NCI-H524 (cell line): ENCODE measurements at regions not wholly inside any gene's neighbourhood (a gene's known extent, or its start where the extent isn't known, plus 50 kb on each side); places are given as distances from the start of the nearest gene placed in this dataset.
A peak's percentile ranks its signal among the peaks of the same experiment; 100 is the strongest.
"Not testable (repeated sequence)": the region's sequence is repeated elsewhere in the genome, so short reads cannot be mapped to it uniquely, and the experiment has no call there.

Experiments used
- DNase-seq, 2 experiments: peaks; one replicate each; lab custom pipeline; 2025; lab: John Stamatoyannopoulos, UW

DNA sequence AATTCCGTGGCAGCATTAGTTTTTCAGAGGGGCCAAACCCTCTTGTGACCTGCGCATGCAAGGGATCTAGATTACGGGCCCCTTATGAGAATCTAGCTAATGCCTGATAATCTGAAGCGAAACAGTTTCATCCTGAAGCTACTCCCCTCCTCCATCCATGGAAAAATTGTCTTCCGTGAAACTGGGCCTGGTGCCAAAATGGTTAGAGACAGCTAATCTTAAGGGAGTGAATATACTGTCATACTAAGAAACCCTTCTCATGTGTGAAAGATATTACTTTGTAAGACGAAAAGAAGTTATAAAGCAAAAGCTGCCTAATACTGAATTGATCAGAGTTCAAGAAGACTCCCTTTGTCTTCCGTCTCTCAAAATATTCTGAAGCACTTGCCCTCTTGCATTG lies 166.3 kb downstream of the DUSP10 start:
- no peak for DNase-seq

DNA sequence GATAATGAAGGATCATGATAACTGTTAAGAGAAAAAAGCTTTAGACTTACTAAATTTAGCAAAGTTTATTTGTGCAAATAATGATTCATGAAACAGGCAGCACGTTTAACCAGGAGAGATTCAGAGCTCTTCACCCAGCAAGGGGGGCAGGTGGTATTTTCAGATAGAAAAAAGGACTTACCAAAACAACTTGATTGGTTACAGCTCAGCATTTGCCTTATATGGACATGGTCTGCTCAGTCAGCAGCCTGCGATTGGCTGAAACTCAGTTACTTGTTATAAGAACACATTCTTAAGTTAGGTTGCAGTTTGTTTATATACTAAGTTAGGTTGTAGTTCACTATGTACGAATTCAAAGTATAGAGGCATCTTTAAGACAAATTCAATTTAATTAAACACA lies 165.6 kb downstream of the DUSP10 start:
- DNase-seq, result no peak

DNA sequence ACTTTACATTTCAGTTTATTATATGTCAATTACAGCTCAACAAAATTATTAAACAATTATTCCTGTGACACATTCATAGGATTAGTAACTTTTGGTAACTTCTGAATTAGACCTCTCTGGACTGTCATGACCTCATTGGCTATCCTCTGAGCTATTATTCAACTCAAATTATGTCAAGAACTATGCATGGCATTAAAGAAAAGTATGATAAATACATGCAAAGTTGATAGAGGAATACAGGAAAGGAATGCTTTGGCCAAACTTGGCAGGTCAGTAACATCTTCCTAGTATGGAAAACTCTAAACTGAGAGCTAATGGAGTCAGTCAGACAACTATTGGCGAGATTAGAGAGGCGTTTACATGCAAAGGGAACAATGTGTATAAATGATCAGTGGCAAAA lies 158.4 kb downstream of the DUSP10 start:
- no peak for DNase-seq

DNA sequence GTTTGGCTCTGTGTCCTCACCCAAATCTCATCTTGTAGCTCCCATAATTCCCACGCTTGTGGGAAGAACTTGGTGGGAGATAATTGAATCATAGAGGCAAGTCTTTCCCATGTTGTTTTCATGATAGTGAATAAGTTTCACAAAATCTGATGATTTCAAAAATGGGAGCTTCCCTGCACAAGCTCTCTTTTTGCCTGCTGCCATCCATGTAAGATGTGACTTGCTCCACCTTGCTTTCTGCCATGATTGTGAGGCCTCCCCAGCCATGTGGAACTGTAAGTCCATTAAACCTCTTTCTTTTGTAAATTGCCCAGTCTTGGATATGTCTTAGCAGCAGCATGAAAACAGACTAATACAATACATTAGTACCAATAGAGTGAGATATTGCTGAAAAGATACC lies 154.9 kb downstream of the DUSP10 start:
- DNase-seq, result not testable (repeated sequence)

DNA sequence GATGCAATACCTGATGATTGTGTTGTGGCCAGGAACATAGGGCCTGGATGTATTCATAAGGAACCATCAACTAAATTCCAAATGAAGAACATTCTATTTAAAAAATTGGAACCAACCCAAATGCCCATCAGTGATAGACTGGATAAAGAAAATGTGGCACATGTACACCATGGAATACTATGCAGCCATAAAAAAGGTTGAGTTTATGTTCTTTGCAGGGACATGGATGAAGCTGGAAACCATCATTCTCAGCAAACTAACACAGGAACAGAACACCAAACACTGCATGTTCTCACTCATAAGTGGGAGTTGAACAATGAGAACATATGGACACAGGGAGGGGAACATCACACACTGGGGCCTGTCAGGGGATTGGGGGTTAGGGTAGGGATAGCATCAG lies 150.6 kb downstream of the DUSP10 start:
- not testable (repeated sequence) for DNase-seq

DNA sequence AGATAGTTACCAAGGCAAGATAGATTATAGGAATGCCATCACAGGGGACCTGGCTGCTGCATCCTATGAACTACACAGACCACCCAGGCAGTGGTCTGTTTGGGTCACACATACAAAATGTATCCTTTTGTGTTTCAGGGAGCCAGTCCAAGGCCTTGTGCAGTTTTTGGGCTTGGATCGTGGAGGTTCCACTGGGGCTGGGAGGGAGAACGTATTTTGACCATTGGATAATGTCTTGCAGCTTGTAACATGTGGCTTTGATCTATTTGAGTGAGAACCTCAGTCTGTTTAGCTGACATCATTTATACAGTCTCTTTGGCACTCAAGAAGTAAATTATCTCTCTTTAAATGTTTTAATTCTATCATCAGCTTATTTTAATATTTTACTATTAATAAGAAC lies 147.3 kb downstream of the DUSP10 start:
- no peak for DNase-seq

DNA sequence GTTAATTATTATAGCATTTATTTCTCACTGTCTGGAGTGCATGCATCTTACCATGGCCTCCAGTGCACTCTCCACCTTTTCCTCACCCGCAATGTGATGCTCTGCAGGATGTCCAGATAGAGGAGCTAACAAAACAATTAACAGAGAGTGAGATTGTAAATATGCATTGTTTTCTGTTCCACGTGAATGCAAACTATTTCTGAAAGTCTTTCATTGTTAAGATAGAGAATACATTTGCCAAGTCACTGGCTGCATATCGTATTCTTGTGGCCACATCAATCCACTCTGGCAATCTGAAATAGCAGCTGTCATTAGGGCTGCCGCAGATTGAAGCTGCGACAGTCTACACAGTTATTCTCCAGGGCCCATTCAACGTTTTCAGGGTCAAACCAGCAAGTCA lies 143.8 kb downstream of the DUSP10 start:
- no peak for DNase-seq

DNA sequence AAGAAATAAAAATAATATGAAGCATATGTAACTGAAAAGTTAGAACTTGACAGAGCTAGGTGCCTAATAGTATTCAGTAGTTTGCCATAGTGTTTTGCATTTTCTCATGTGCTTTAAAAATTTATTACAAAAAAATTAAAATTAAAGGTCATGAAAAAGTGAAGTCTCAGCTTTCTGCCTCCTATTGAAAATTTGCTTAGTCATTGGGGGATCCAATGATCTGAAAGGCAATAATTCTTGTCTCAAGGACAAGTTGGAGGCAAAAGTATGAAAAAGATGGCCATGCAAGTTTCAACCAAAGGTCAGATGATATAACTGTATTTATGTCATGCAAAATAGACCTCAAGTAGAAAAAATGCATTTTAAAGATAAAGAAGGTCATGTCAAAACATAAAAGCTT lies 140.7 kb downstream of the DUSP10 start:
- no peak for DNase-seq

DNA sequence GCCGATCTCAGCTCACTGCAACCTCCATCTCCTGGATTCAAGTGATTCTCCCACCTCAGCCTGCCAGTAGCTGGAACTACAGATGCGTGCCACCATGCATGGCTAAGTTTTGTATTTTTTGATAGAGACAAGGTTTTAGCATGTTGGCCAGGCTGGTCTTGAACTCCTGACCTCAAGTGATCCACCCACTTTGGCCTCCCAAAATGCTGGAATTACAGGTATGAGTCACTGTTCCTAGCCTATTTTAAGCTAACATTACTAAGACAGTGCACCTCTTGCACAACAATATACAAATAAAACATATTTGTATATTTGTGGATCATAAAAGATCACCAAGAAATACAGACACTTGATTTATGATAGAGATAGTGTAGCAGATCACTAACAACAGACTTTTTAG lies 139.1 kb downstream of the DUSP10 start:
- DNase-seq, result no peak

DNA sequence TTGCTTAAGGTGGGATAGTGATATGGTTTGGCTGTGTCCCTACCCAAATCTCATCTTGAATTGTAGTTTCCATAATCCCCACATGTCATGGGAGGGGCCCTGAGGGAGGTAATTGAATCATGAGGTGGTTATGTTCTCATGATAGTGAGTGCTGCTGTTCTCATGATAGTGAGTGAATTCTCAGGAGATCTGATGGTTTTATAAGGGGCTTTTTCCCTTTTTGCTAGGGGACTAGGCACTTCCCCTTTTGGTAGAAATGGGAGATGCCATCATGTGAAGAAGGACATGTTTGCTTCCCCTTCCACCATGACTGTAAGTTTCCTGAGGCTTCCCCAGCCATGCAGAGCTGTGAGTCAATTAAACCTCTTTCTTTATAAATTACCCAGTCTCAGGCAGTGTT lies 137.5 kb downstream of the DUSP10 start:
- DNase-seq, result not testable (repeated sequence)

DNA sequence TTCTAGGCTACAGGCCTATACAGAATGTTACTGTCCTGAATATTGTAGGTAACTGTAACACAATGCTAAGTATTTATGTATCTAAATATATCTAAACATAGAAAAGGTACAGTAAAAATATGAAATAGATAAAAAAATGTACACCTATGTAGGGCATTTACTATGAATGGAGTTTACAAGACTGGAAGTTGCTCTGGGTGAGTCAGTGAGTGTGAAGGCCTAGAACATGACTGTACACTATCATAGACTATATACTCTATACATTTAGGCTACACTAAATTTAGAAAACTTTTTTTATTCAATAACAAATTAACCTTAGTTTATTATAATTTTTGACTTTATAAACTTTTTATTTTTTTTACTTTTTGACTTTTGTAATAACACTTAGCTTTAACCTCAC lies 136.9 kb downstream of the DUSP10 start:
- DNase-seq, result no peak

DNA sequence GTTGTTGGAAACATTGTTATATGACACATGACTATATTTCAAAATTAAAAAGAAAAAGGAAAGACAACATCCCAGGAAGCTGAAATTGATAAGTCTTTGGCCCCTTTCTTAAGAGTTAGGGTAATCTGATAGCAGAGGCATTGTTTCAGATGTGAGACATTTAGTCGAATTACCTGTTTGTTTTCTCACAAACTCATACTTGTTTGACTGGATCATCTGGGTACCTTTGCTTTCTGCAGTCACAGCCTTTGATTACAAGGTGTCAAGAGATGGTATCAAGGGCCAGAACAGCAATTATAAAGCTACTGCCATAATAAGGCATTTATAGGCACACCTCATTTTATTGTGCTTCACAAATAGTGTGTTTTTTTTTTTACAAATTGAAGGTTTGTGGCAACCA lies 136.3 kb downstream of the DUSP10 start:
- no peak for DNase-seq

DNA sequence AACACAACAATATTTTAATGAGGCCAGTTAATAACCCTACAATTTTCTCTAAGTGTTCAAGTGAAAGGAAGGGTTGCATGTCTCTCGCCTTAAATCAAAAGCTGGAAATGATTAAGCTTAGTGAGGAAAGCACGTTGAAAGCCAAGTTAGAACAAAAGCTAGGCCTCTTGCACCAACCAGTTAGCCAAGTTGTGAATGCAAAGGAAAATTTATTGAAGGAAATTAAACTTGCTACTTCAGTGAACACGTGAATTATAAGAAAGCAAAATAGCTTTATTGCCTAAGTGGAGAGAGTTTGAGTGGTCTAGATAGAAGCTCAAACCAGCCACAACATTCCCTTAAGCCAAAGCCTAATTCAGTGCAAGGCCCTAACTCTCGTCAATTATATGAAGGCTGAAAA lies 135.6 kb downstream of the DUSP10 start:
- no peak for DNase-seq

DNA sequence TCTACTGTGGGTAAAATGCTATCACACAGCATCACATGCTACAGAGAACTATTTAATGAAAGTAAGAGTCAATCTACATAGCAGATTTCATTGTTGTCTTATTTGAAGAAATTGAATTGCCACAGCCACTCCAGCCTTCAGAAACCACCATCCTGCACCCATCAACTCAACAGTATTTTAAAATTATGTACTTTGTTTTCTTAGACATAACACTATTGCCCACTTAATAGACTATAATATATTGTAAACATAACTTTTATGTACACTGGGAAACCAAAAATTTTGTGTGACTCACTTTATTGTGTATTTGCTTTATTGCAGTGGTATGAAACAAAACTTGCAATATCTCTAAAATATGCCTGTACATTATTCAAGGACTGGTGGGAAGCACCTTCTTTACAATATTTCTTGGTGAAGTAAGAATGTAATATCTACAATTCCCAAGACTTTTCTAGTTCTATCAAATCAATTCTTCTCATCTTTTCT lies 133.0 kb downstream of the DUSP10 start:
- DNase-seq, result no peak

DNA sequence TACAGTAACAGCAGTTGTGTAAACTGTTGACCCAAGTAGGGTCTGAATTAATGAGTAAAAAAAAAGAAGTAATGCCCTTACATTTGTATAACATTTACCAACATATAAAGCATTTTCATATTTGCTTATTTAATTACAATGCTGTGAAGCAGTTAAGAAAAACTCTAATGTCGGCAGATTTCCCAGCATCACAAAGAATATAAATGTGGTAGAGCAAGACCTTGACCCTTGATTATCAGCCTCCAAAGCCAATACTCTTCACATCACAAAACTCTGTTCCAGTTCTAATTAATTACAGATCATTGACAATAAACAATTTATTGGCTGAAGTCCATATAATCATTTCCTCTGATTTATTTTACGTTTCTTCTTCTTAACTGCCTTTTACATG lies 130.2 kb downstream of the DUSP10 start:
- DNase-seq, result no peak

DNA sequence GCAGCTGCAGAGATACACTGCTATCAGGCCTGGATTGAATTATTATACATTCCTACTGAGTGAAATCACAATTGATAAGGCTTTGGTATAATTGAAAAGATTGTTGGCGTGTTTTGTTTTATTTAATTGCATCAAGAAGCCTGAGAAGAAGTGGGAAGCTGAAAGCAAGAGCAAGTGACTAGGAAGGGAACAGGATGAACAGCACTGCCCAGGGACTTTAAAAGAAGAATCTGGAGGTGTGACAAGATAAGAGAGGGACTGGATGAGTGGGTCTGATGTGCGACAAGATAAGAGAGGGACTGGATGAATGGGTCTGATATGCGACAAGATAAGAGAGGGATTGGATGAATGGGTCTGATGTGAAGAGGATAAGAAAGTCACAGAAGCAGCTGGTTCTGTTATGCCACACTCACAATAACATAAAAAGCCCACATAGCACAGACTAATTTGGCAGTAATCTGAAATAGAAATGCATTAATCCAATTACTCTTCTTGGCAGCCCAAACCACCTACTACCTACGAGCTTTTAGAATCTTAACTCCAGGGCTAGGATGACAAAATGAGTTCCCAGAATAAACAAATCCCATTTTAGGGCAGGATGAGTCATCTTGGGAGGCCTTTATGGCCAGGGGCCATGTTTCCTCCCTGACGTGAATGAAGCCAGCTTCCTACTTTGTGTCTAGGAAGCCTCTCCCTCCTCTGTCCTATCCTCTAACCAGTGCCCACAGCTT lies 129.7 kb downstream of the DUSP10 start:
- peak in 1 of 2 experiments; percentile 6 for DNase-seq

DNA sequence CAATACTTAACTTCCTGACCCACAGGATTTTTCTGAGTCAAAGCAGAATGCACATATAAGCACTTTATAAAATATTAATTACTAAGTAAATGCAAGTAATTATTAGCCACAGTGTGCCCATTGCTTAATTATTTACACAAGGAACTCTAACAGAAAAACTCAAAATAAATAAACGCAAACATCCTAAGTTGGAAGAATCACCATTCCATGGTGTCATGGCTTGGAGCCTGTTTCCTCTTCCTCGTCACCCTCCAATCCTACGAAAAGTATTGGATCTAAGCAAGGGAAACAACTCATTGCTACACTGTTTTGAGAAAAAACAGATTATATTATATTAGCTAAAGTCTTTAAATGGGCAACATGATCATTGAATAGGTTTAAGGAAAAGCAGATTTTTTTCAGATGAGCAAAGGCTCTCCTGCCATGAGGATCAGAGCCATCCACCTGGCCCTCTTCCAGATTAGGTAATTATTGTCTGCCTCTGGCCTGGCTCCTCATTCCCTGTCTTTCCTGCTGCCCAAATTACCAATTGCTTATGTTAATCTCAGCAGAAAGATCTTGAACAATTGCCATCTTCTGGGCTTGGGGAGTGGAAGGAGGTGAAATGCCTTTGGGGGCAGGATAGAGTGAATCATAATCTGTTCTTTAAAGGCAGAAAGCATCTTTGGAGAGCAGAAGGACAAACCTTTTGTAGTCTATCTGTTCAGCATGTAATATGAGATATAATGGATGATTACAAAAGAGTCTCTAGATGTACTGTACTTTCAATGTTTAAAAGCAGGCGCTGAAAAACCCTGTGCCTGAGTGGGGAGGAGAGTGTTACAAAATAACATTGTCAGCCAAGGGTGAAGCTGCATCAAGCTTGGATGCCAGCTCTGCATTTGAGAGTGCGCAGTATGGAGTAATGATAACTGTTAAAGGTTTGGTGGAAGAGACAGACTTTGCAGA lies 121.2 kb downstream of the DUSP10 start:
- DNase-seq, result peak; percentile 3 to 39

DNA sequence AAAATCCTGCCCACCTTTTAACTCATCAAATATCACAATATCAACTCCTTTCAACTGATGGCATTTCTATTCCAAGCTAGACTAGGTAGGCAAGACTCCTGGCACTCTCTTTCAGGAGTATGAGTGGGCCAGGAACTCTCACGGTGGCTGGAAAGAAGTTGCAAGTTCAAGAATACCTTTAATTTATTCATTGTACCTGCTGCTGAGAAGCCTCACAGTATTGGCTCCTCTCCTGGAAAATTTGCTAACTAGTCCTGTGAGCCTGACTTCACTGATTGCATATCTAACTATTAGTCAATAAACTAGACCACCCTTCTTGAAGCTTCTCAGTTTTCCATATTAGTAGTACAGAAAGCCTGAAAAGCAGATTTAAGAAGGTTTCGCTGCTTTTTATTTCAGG lies 120.2 kb downstream of the DUSP10 start:
- no peak for DNase-seq

DNA sequence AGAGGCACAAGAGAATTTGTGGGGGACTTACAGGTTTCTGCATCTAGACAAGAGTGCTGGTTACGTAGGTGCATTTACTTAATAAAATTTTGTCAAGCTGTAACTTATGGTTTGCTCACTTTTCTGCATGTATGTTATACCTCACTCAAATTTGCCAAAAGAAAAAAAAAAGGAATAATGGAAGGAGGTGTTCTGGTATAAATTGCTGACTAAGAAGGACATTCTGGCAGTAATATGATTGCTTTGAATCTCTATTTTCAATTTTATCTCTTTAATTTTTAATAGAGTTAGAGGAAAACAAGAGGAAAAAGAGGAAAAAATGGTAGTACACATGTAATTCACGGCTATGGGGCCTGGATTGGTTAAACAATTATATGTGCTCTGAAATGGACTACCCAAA lies 119.5 kb downstream of the DUSP10 start:
- DNase-seq, result no peak

DNA sequence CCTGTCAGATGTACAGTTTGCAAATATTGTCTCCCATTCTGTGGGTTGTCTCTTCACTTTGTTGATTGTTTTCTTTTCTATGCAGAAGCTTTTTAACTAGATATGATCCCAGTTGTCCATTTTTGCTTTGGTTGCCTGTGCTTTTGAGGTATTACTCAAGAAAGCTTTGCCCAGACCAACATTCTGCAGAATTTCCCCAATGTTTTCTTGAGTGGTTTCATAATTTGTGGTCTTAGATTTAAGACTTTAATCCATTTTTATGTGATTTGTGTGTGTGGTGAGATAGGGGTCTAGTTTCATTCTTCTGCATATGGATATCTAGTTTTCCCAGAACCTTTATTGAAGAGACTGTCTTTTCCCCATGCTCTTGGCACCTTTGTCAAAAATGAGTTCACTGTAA lies 116.9 kb downstream of the DUSP10 start:
- DNase-seq, result no peak

DNA sequence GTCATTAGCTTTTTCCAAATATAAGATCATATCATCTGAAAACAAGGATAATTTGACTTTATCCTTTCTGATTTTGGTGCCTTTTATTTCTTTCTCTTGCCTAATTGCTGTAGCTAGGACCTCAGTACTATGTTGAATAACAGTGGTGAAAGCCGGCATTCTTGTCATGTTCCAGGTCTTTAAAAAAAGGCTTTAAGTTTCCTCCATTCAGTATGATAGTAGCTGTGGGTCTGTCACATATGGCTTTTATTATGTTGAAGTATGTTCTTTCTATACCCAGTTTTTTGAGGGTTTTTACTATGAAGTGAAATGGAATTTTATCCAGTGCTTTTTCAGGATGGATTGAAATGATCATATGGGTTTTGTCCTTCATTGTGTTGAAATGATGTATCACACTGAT lies 115.8 kb downstream of the DUSP10 start:
- DNase-seq, result no peak

DNA sequence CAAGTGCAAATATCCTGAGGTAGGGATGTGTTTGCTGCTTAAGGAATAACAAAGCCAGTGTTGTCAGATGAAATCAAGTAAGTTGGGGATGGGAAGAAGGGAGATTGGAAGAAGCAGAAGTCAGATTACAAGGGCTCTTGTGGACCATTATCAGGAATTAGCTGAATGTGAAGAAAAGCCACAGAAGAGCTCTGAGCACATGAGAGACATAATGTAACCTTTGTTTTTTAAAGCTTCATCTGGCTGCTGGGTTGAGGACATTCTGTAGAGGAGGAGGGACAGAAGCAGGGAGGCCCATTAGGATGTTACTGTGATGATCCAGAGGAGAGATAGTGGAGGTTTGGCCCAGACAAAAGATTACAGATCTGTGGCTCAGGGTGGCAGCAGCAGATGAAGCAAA lies 111.7 kb downstream of the DUSP10 start:
- DNase-seq, result no peak

DNA sequence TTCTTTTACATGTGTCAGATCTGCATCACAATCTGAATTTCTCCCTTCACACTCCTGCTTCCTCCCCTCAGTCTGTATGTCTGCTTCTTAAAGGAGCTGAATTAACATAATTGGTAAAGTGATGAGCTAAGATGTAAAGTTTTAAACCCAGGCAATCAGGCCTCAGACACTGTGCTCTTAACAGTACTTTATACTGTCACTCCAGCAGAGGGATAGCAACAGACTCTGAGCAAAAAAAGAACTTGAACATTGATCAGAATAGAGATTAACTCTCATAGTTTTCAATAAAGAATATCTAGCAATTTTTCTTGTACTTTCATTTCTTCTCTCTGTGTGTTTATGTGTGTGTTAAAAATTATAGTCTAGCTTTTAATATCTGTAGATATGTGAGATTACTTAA lies 110.3 kb downstream of the DUSP10 start:
- no peak for DNase-seq
